SK-N-SH treated with all-trans-retinoic acid at 6 μM for 48 hours (cell line): ENCODE measurements at regions not wholly inside any gene's neighbourhood (a gene's known extent, or its start where the extent isn't known, plus 50 kb on each side); places are given as distances from the start of the nearest gene placed in this dataset.
A peak's percentile ranks its signal among the peaks of the same experiment; 100 is the strongest.

ENCODE experiments used
- ATAC-seq: fragments of 200-7000 bp; cut with Tn5 transposase; 3 replicates; pipeline ENCODE4 v1.9.1; 2020; ENCODE audit warnings: mild to moderate bottlenecking, moderate library complexity
- CSDC2 ChIP-seq: fragments of 250-450 bp; sonication (Bioruptor Pico); IDR thresholded peaks from 2 replicates; pipeline ENCODE4 v1.5.0; 2020; ENCODE audit warnings: mild to moderate bottlenecking, moderate library complexity
- ESRRG ChIP-seq: fragments of 250-450 bp; sonication (Bioruptor Pico); IDR thresholded peaks from 2 replicates; pipeline ENCODE4 v1.6.1; 2021; ENCODE audit warnings: mild to moderate bottlenecking
- GLIS3 ChIP-seq: fragments of 250-450 bp; sonication (Bioruptor Pico); IDR thresholded peaks from 2 replicates; pipeline ENCODE4 v1.5.0; 2020; ENCODE audit warnings: mild to moderate bottlenecking, moderate library complexity
- PPARA ChIP-seq: fragments of 250-450 bp; sonication (Bioruptor Pico); IDR thresholded peaks from 2 replicates; pipeline ENCODE4 v1.5.0; 2020; ENCODE audit warnings: mild to moderate bottlenecking, borderline replicate concordance
- TCF4 ChIP-seq: fragments of 250-450 bp; sonication (Bioruptor Pico); IDR thresholded peaks from 2 replicates; pipeline ENCODE4 v1.8.0; 2021; ENCODE audit warnings: mild to moderate bottlenecking, moderate library complexity, borderline replicate concordance
- ZC3H10 ChIP-seq: fragments of 250-450 bp; sonication (Bioruptor Pico); IDR thresholded peaks from 2 replicates; pipeline ENCODE4 v1.5.1; 2021; ENCODE audit warnings: mild to moderate bottlenecking, moderate library complexity
- TF ChIP-seq, protein P1 (sequence below): fragments of 250-450 bp; sonication (Bioruptor Pico); IDR thresholded peaks from 2 replicates; pipeline ENCODE4 v1.5.0; 2020; ENCODE audit warnings: mild to moderate bottlenecking, moderate library complexity
- TF ChIP-seq, protein P2 (sequence below): fragments of 250-450 bp; sonication (Bioruptor Pico); IDR thresholded peaks from 2 replicates; pipeline ENCODE4 v1.8.0; 2021; ENCODE audit warnings: low read depth, mild to moderate bottlenecking, moderate library complexity, borderline replicate concordance
- TF ChIP-seq, protein P3 (sequence below): fragments of 250-450 bp; sonication (Bioruptor Pico); IDR thresholded peaks from 2 replicates; pipeline ENCODE4 v1.5.1; 2020; ENCODE audit warnings: low read depth, mild to moderate bottlenecking, moderate library complexity
- TF ChIP-seq, protein P4 (sequence below): fragments of 250-450 bp; sonication (Bioruptor Pico); IDR thresholded peaks from 2 replicates; pipeline ENCODE4 v1.5.1; 2021; ENCODE audit warnings: mild to moderate bottlenecking, moderate library complexity

DNA sequence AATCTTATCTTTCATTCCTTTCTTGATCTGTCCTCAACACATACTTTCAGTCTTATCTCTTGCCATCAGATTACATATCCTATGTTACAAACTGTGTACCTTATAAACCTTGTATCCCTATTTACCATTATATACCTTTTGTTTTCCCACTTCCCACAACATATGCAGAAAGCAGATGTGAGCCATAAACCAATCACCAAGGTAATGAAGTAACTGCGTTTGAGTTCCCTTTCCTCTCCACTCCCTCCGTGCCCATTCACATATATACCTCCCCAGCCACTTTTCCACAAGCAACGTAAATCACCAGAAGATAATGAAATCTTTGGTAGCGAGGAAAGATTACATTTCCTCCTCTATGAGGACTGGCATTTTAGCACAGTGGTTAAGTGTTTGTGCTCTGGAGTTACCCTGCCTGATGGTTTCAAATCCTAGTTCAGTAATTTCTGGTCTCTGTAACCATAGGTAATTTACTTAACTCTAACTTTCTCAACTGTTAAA, 55.5 kb upstream of the PHF14 start (continued):
- TF ChIP-seq, protein P1, sequence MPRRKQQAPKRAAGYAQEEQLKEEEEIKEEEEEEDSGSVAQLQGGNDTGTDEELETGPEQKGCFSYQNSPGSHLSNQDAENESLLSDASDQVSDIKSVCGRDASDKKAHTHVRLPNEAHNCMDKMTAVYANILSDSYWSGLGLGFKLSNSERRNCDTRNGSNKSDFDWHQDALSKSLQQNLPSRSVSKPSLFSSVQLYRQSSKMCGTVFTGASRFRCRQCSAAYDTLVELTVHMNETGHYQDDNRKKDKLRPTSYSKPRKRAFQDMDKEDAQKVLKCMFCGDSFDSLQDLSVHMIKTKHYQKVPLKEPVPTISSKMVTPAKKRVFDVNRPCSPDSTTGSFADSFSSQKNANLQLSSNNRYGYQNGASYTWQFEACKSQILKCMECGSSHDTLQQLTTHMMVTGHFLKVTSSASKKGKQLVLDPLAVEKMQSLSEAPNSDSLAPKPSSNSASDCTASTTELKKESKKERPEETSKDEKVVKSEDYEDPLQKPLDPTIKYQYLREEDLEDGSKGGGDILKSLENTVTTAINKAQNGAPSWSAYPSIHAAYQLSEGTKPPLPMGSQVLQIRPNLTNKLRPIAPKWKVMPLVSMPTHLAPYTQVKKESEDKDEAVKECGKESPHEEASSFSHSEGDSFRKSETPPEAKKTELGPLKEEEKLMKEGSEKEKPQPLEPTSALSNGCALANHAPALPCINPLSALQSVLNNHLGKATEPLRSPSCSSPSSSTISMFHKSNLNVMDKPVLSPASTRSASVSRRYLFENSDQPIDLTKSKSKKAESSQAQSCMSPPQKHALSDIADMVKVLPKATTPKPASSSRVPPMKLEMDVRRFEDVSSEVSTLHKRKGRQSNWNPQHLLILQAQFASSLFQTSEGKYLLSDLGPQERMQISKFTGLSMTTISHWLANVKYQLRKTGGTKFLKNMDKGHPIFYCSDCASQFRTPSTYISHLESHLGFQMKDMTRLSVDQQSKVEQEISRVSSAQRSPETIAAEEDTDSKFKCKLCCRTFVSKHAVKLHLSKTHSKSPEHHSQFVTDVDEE, result no peak
- TF ChIP-seq TCF4 (CRISPR knock-in tag), result no peak
- no peak for TF ChIP-seq ZC3H10 (CRISPR knock-in tag)

DNA sequence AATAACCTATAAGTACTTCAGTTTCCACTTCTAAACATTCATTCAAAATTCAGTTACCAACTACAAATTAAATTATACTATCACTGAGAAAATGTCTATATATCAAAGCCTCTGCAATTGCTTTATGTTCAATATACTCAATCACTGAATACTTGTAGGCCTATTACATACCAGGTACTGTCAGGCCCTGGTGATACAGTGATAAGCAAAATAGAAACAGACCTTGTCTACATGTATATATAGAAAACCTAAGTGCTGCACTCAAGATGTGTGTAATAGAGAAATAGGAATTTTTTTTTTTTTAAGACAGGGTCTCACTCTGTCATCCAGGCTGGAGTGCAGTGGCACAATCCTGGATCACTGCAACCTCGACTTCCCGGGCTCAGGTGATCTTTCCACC, 53.7 kb upstream of the PHF14 start:
- ATAC-seq, result no peak
- TF ChIP-seq, protein P2, sequence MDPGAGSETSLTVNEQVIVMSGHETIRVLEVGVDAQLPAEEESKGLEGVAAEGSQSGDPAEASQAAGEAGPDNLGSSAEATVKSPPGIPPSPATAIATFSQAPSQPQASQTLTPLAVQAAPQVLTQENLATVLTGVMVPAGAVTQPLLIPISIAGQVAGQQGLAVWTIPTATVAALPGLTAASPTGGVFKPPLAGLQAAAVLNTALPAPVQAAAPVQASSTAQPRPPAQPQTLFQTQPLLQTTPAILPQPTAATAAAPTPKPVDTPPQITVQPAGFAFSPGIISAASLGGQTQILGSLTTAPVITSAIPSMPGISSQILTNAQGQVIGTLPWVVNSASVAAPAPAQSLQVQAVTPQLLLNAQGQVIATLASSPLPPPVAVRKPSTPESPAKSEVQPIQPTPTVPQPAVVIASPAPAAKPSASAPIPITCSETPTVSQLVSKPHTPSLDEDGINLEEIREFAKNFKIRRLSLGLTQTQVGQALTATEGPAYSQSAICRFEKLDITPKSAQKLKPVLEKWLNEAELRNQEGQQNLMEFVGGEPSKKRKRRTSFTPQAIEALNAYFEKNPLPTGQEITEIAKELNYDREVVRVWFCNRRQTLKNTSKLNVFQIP (CRISPR knock-in tag), result no peak
- TF ChIP-seq PPARA (no peak), ZC3H10 (CRISPR knock-in tag) (no peak), ESRRG (CRISPR knock-in tag) (no peak), CSDC2 (no peak), GLIS3 (CRISPR knock-in tag) (no peak), TCF4 (CRISPR knock-in tag) (peak; percentile 89)
- TF ChIP-seq, protein P3, sequence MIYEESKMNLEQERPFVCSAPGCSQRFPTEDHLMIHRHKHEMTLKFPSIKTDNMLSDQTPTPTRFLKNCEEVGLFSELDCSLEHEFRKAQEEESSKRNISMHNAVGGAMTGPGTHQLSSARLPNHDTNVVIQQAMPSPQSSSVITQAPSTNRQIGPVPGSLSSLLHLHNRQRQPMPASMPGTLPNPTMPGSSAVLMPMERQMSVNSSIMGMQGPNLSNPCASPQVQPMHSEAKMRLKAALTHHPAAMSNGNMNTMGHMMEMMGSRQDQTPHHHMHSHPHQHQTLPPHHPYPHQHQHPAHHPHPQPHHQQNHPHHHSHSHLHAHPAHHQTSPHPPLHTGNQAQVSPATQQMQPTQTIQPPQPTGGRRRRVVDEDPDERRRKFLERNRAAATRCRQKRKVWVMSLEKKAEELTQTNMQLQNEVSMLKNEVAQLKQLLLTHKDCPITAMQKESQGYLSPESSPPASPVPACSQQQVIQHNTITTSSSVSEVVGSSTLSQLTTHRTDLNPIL (CRISPR knock-in tag), result no peak
- TF ChIP-seq, protein P1, result peak; percentile 70; the same call in 1 of the 2 replicates
- TF ChIP-seq, protein P4, sequence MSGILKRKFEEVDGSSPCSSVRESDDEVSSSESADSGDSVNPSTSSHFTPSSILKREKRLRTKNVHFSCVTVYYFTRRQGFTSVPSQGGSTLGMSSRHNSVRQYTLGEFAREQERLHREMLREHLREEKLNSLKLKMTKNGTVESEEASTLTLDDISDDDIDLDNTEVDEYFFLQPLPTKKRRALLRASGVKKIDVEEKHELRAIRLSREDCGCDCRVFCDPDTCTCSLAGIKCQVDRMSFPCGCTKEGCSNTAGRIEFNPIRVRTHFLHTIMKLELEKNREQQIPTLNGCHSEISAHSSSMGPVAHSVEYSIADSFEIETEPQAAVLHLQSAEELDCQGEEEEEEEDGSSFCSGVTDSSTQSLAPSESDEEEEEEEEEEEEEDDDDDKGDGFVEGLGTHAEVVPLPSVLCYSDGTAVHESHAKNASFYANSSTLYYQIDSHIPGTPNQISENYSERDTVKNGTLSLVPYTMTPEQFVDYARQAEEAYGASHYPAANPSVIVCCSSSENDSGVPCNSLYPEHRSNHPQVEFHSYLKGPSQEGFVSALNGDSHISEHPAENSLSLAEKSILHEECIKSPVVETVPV (CRISPR knock-in tag), result no peak
